GM10266 (cell line): ENCODE measurements at regions not wholly inside any gene's neighbourhood (a gene's known extent, or its start where the extent isn't known, plus 50 kb on each side); places are given as distances from the start of the nearest gene placed in this dataset.

ENCODE experiments used
- DNase-seq: peaks from one replicate; pipeline ENCODE4 v3.0.0; 2012; ENCODE audit errors: extremely low spot score
- TF ChIP-seq, protein P1 (sequence below): IDR thresholded peaks from 2 replicates; pipeline ENCODE4 v1.5.1; 2012; ENCODE audit warnings: mild to moderate bottlenecking, low read depth; ENCODE audit not compliant: control insufficient read depth, insufficient read depth; ENCODE audit errors: missing control alignments

DNA sequence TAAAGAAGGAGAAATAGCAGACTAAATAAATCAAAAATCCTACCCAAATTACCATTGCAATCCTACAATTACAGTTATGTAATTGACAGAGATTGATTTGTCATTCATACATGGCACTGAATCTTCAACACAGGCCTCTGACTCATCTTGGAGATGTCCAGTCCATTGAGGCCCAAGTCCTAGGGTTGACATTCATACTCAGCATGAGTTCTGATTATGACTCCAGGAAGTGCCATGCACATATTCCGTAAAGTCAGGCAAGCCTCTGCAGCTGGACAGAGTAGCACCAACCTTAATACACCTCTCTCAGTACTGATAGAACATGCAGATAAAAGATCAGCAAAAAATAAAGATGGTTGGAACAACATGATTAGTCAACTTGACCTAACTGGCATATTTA is 353.7 kb upstream of the NFE2L3 start:
- TF ChIP-seq, protein P1, sequence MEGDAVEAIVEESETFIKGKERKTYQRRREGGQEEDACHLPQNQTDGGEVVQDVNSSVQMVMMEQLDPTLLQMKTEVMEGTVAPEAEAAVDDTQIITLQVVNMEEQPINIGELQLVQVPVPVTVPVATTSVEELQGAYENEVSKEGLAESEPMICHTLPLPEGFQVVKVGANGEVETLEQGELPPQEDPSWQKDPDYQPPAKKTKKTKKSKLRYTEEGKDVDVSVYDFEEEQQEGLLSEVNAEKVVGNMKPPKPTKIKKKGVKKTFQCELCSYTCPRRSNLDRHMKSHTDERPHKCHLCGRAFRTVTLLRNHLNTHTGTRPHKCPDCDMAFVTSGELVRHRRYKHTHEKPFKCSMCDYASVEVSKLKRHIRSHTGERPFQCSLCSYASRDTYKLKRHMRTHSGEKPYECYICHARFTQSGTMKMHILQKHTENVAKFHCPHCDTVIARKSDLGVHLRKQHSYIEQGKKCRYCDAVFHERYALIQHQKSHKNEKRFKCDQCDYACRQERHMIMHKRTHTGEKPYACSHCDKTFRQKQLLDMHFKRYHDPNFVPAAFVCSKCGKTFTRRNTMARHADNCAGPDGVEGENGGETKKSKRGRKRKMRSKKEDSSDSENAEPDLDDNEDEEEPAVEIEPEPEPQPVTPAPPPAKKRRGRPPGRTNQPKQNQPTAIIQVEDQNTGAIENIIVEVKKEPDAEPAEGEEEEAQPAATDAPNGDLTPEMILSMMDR, result no peak
- no peak for DNase-seq

DNA sequence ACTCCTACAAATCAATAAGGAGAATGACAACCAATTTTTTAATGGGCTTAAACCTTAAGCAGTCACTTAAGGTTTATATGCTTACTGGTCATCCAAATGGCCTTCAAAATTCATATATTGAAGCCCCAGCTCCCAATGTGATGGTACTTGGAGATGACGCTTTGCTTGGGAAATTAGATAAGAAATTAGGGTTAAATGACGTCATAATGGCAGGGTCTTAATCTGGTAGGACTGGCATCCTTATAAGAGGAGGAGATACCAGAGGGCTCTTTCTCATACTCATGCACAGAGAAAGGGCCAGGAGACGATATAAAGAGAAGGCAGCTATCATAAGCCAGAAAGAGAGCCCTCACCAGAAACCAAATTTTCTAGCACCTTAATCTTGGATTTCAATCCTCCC is 350.8 kb upstream of the NFE2L3 start:
- TF ChIP-seq, protein P1, result no peak

DNA sequence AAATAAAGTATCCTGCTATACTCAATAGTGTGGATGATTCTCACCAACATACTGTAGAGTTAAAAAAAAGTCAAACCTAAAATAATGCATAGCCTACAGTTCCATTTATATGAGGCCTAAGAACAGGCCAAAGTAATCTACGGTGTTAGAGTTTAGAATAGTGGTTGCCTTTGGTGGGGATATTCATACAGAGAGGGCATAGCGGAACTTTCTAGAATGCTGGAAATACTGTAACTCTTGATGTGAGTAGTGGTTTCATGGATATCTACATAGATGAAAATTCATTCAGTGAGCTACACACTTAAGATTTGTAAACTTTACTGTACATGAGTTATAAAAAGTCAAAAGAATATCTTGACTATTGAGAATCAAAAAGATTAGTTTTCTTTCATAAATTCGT is 349.9 kb upstream of the NFE2L3 start:
- TF ChIP-seq, protein P1, result no peak

More for the DNA sequence above, 350.8 kb upstream of the NFE2L3 start:
- no peak for DNase-seq

DNA sequence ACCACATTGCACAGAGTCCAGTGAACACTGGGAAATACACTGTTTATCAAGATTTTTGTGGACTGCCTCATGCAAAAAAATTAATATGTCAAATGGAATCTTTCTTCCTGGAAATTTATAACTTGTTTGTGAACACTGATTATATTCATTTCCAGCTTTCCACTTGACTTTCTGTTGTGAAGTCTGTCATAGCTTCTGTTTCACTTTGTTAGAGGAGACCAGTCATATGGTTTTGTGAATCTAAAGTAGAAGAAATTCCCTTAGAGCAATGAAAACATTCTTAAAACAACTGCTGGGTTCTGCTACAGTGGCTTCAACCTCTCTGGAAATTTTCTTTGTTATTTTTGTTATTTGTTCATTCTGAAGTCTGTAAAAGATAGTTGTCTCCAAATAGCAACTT is 349.5 kb upstream of the NFE2L3 start:
- DNase-seq, result no peak
- TF ChIP-seq, protein P1, result no peak

More for the DNA sequence above, 349.9 kb upstream of the NFE2L3 start:
- no peak for DNase-seq

DNA sequence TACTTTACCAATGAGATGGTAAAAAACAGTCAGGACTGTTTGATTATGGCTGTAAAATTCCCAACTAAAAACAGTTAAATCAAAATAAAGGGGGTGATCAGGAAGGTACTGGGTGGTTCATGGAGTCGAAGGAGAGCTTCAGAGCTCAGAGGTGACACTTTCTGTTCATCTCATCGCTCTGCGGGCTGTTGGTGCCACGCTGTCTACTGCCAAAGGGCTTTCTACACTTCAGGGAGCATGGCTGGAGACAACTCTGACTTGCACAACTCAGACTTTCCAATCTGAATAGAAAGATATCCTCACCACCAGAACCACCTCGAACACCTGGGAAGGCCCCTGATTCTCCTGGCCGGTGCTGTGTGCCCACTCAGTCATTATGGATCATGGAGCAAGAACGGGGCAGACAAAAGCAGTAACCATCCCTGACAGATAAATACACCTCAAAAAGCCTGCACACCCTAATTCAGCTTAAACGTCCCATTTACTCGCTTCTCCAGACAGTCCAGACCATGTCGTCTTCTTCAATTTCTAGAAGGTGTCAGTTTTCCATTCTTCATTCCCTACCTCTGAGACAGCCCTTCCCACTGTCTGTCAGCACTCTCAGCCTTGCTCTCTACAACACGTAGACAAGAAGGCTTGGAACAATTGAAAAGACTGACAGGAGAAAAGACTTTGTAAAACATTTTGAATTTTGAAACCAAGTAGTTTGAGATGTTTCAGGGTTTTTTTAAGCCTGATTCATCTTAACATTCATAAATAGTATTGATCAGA is 348.7 kb upstream of the NFE2L3 start:
- DNase-seq, result no peak
- TF ChIP-seq, protein P1, result no peak

DNA sequence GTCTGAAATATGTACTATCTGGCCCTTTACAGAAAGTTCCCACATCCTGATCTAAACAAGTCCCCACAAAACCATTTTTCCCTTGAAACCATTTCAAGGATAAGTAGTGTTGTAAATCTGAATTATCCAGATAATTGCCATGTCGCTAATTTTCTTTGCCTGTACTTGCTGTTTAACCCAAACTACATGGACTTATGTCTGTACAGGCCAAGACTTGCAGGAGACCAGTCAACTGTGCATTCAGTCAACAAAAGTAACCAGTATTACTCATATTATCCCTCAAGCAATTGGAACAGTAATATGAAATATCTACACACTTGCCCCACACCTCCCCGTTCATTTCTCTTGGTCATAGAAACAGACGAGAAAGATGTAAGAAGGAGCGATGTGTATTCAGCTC is 347.8 kb upstream of the NFE2L3 start:
- no peak for DNase-seq
- TF ChIP-seq, protein P1, result no peak

DNA sequence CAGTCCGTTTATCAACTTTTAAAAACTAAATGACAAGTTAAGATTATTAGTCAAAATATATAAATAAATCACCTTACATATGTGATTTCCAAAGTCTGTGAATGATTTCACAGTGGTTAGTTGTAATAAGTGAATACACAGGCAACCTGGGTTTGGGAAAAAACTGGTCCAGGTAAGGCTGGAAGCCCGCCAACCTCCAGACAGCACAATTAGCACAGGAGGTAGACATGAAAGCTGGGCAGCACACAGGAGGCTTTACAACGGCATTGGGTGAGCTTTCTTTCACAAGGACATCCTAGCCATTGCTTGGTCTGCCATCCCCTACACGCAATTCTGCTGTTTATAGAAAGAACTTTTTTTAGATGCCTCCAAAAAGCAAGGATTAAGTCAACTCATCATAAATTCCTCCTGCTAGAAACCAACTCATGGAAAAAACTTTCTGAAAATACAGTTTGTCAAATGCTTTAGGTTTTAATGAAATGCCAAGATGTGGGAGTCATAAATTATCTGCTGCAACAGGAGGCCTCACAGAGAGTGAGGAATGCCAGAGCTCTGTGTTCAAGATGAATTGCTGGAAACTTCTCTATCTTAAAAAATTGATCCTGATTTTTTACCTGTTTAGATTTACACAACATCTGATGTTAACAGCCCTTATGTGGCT is 346.8 kb upstream of the NFE2L3 start:
- TF ChIP-seq, protein P1, result no peak
- no peak for DNase-seq
